Naive B cell (primary cell): ENCODE measurements at regions not wholly inside any gene's neighbourhood (a gene's known extent, or its start where the extent isn't known, plus 50 kb on each side); places are given as distances from the start of the nearest gene placed in this dataset.

Experiments
- ATAC-seq, 2 donors: fragments of 150-1000 bp; cut with Tn5 transposase; 2 replicates each; pipeline ENCODE4 v1.10.0; 2021; ENCODE audit warnings: low read depth in 2 of 2, mild to moderate bottlenecking in 2 of 2, moderate library complexity in 2 of 2
- DNase-seq: peaks from one replicate; pipeline ENCODE4 v3.0.0; 2022
- H3K27ac Mint-ChIP-seq, 6 donors: one replicate each; pipeline ENCODE4 v1.8.0; 2020 to 2022; ENCODE audit warnings: mild to moderate bottlenecking in 6 of 6, mixed read lengths in 6 of 6, moderate library complexity in 5 of 6, inconsistent platforms in 2 of 6
- H3K27me3 Mint-ChIP-seq, 3 donors: one replicate each; pipeline ENCODE4 v1.8.0; 2021 to 2022; ENCODE audit warnings: mixed read lengths in 3 of 3, mild to moderate bottlenecking in 1 of 3
- H3K36me3 Mint-ChIP-seq, 2 donors: one replicate each; pipeline ENCODE4 v1.8.0; 2020 to 2022; ENCODE audit warnings: mixed read lengths in 2 of 2, inconsistent platforms in 1 of 2, mild to moderate bottlenecking in 1 of 2
- H3K4me1 Mint-ChIP-seq, 3 donors: one replicate each; pipeline ENCODE4 v1.8.0; 2020 to 2022; ENCODE audit warnings: mixed read lengths in 3 of 3, inconsistent platforms in 1 of 3, mild to moderate bottlenecking in 1 of 3, moderate library complexity in 1 of 3
- H3K4me3 Mint-ChIP-seq, 8 donors: one replicate each; pipeline ENCODE4 v1.8.0; 2020 to 2022; ENCODE audit warnings: mild to moderate bottlenecking in 8 of 8, mixed read lengths in 8 of 8, moderate library complexity in 8 of 8, inconsistent platforms in 2 of 8
- H3K9me3 Mint-ChIP-seq, 7 donors: one replicate each; pipeline ENCODE4 v1.8.0; 2020 to 2022; ENCODE audit warnings: mixed read lengths in 7 of 7, mild to moderate bottlenecking in 5 of 7, inconsistent platforms in 2 of 7, moderate library complexity in 1 of 7

GRCh38 chr3:73733746-73734145 lies 109.0 kb upstream of the PDZRN3 start:
- no peak overlapping the region for H3K4me3 Mint-ChIP-seq
- H3K27me3 Mint-ChIP-seq, result no peaks in the 10 kb centered on the region
- ATAC-seq, result no peak
- peaks cover 0 to 6% (median 0%) of the 10 kb centered on the region in 7 donors for H3K9me3 Mint-ChIP-seq
- H3K36me3 Mint-ChIP-seq, result no peaks in the 10 kb centered on the region
- no peak overlapping the region for H3K27ac Mint-ChIP-seq
- DNase-seq, result no peak
- H3K4me1 Mint-ChIP-seq, result no peaks in the 10 kb centered on the region

- Mint-ChIP-seq H3K27me3 (no peaks in the 10 kb centered on the region), H3K27ac (no peak overlapping the region), H3K4me3 (no peak overlapping the region), H3K9me3 (peaks cover 0 to 8% (median 0%) of the 10 kb centered on the region in 7 donors), H3K36me3 (no peaks in the 10 kb centered on the region), H3K4me1 (no peaks in the 10 kb centered on the region)
- DNase-seq (no peak), ATAC-seq (no peak)
Measured at GRCh38 chr3:73729969-73730440, 105.3 kb upstream of the PDZRN3 start.

- Mint-ChIP-seq H3K27me3 (no peaks in the 10 kb centered on the region), H3K36me3 (no peaks in the 10 kb centered on the region), H3K4me1 (no peaks in the 10 kb centered on the region), H3K27ac (no peak overlapping the region), H3K9me3 (peaks cover 0 to 8% (median 0%) of the 10 kb centered on the region in 7 donors), H3K4me3 (no peak overlapping the region)
- ATAC-seq, result no peak
- DNase-seq, result no peak
Measured at GRCh38 chr3:73727854-73728253, 103.1 kb upstream of the PDZRN3 start.

- Mint-ChIP-seq H3K27me3 (no peaks in the 10 kb centered on the region), H3K27ac (no peak overlapping the region), H3K4me3 (no peak overlapping the region), H3K36me3 (no peaks in the 10 kb centered on the region), H3K9me3 (peaks cover 0 to 8% (median 0%) of the 10 kb centered on the region in 7 donors), H3K4me1 (no peaks in the 10 kb centered on the region)
- ATAC-seq, result no peak
- no peak for DNase-seq
Measured at GRCh38 chr3:73727117-73727821, 102.5 kb upstream of the PDZRN3 start.

GRCh38 chr3:73723596-73723995 lies 98.9 kb upstream of the PDZRN3 start:
- DNase-seq (no peak), ATAC-seq (no peak)
- H3K9me3 Mint-ChIP-seq, result peaks cover 0 to 8% (median 4%) of the 10 kb centered on the region in 7 donors
- H3K4me1 Mint-ChIP-seq, result no peaks in the 10 kb centered on the region
- H3K27me3 Mint-ChIP-seq, result no peaks in the 10 kb centered on the region
- no peak overlapping the region for H3K4me3 Mint-ChIP-seq
- H3K27ac Mint-ChIP-seq, result no peak overlapping the region
- no peaks in the 10 kb centered on the region for H3K36me3 Mint-ChIP-seq

- Mint-ChIP-seq H3K9me3 (peaks cover 0 to 8% (median 0%) of the 10 kb centered on the region in 7 donors), H3K27ac (no peak overlapping the region), H3K4me1 (no peaks in the 10 kb centered on the region), H3K27me3 (no peaks in the 10 kb centered on the region), H3K4me3 (no peak overlapping the region), H3K36me3 (no peaks in the 10 kb centered on the region)
- DNase-seq (no peak), ATAC-seq (no peak)
Measured at GRCh38 chr3:73719861-73720260, 95.1 kb upstream of the PDZRN3 start.

GRCh38 chr3:73719413-73719851 lies 94.7 kb upstream of the PDZRN3 start:
- H3K4me3 Mint-ChIP-seq, result no peak overlapping the region
- no peaks in the 10 kb centered on the region for H3K36me3 Mint-ChIP-seq
- no peaks in the 10 kb centered on the region for H3K27me3 Mint-ChIP-seq
- ATAC-seq, result no peak
- DNase-seq, result no peak
- H3K9me3 Mint-ChIP-seq, result peaks cover 0 to 10% (median 0%) of the 10 kb centered on the region in 7 donors
- no peak overlapping the region for H3K27ac Mint-ChIP-seq
- H3K4me1 Mint-ChIP-seq, result no peaks in the 10 kb centered on the region

- Mint-ChIP-seq H3K4me1 (no peaks in the 10 kb centered on the region), H3K36me3 (no peaks in the 10 kb centered on the region), H3K27ac (no peak overlapping the region), H3K4me3 (no peak overlapping the region), H3K9me3 (peaks cover 0 to 10% (median 3%) of the 10 kb centered on the region in 7 donors), H3K27me3 (no peaks in the 10 kb centered on the region)
- DNase-seq (no peak), ATAC-seq (no peak)
Measured at GRCh38 chr3:73718326-73719110, 93.8 kb upstream of the PDZRN3 start.

- no peaks in the 10 kb centered on the region for H3K27me3 Mint-ChIP-seq
- no peaks in the 10 kb centered on the region for H3K4me1 Mint-ChIP-seq
- no peaks in the 10 kb centered on the region for H3K36me3 Mint-ChIP-seq
- peaks cover 0 to 13% (median 7%) of the 10 kb centered on the region in 7 donors for H3K9me3 Mint-ChIP-seq
- no peak for ATAC-seq
- no peak overlapping the region for H3K4me3 Mint-ChIP-seq
- no peak for DNase-seq
- no peak overlapping the region for H3K27ac Mint-ChIP-seq
Measured at GRCh38 chr3:73716418-73716817, 91.7 kb upstream of the PDZRN3 start.

GRCh38 chr3:73710340-73710739 lies 85.6 kb upstream of the PDZRN3 start:
- peaks cover 0 to 16% (median 7%) of the 10 kb centered on the region in 7 donors for H3K9me3 Mint-ChIP-seq
- H3K36me3 Mint-ChIP-seq, result no peaks in the 10 kb centered on the region
- no peak for ATAC-seq
- H3K27me3 Mint-ChIP-seq, result no peaks in the 10 kb centered on the region
- H3K27ac Mint-ChIP-seq, result no peak overlapping the region
- H3K4me3 Mint-ChIP-seq, result no peak overlapping the region
- no peak for DNase-seq
- H3K4me1 Mint-ChIP-seq, result no peaks in the 10 kb centered on the region

GRCh38 chr3:73709712-73710111 lies 85.0 kb upstream of the PDZRN3 start:
- Mint-ChIP-seq H3K9me3 (peaks cover 0 to 16% (median 7%) of the 10 kb centered on the region in 7 donors), H3K36me3 (no peaks in the 10 kb centered on the region), H3K27ac (no peak overlapping the region), H3K4me3 (no peak overlapping the region), H3K27me3 (no peaks in the 10 kb centered on the region), H3K4me1 (no peaks in the 10 kb centered on the region)
- ATAC-seq, result no peak
- no peak for DNase-seq

GRCh38 chr3:73708956-73709355 lies 84.2 kb upstream of the PDZRN3 start:
- no peak overlapping the region for H3K27ac Mint-ChIP-seq
- peaks cover 0 to 16% (median 7%) of the 10 kb centered on the region in 7 donors for H3K9me3 Mint-ChIP-seq
- H3K4me3 Mint-ChIP-seq, result no peak overlapping the region
- ATAC-seq (no peak), DNase-seq (no peak)
- no peaks in the 10 kb centered on the region for H3K36me3 Mint-ChIP-seq
- no peaks in the 10 kb centered on the region for H3K27me3 Mint-ChIP-seq
- H3K4me1 Mint-ChIP-seq, result no peaks in the 10 kb centered on the region

GRCh38 chr3:73707772-73708171 lies 83.0 kb upstream of the PDZRN3 start:
- DNase-seq (no peak), ATAC-seq (no peak)
- Mint-ChIP-seq H3K27me3 (no peaks in the 10 kb centered on the region), H3K27ac (no peak overlapping the region), H3K36me3 (no peaks in the 10 kb centered on the region), H3K9me3 (peaks cover 0 to 10% (median 4%) of the 10 kb centered on the region in 7 donors), H3K4me3 (peak overlapping the region in 1 of 8 donors; percentile 27), H3K4me1 (no peaks in the 10 kb centered on the region)

GRCh38 chr3:73706771-73707170 lies 82.0 kb upstream of the PDZRN3 start:
- Mint-ChIP-seq H3K27me3 (no peaks in the 10 kb centered on the region), H3K4me1 (no peaks in the 10 kb centered on the region), H3K36me3 (no peaks in the 10 kb centered on the region), H3K4me3 (no peak overlapping the region), H3K9me3 (peaks cover 0 to 8% (median 4%) of the 10 kb centered on the region in 7 donors), H3K27ac (no peak overlapping the region)
- ATAC-seq (no peak), DNase-seq (no peak)
